ENCODE measurements at regions not wholly inside any gene's neighbourhood (a gene's known extent, or its start where the extent isn't known, plus 50 kb on each side); places are given as distances from the start of the nearest gene placed in this dataset.

DNA sequence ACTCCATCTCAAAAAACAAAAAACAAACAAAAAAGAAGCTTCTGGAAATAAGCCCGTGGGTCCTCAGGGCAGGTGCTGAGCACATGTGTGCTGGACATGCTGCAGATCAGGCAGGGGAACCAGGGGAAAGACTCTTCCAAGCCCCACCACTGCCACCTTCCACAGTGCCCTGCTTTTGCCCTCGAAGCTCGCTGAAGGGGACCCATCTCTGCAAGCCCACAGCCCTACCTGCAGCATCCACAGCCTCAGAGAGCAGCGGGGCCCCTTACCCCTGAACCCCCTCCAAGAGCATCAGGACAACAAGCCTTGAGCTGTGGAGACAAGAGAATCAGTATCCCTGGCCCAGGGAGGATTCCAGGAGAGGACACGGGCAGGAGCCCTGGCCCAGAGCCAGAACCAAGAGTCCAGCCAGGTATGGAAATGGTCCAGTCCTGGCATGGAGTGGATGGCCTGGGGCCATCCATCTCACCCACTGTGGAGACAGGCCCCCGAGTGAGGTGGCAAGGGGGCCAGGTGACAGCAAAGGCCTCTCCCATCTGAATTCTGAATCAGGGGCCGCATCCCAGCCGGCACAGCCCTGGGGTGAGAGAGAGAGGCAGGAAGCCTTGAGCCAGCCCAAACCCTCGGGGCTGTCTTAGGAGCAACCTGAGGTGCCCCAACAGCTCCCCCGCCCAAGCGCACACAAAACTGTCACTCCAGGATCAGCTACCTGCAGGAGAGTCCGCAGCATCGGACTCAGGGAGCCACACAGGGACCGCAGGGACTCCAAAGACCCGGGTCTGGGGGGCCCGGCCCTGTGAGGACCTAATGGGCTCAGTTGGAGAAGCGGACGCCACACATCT is 51.8 kb upstream of the TPM4 start:
- Histone ChIP-seq H3K27me3 (no peaks in the 10 kb centered on the region), H3K27ac (no peak overlapping the region), H3K4me3 (no peak overlapping the region), H3K4me1 (no peaks in the 10 kb centered on the region), H3K9me3 (ENCODE audit: low read depth) (no peaks in the 10 kb centered on the region), H3F3A (ENCODE audit: low read depth) (no peaks in the 10 kb centered on the region), H4K20me1 (ENCODE audit: low read depth) (no peaks in the 10 kb centered on the region), H3K79me2 (ENCODE audit: low read depth) (no peaks in the 10 kb centered on the region), H3K9ac (no peak overlapping the region), H2AFZ (replicated peaks) (no peak overlapping the region), H3K36me3 (no peaks in the 10 kb centered on the region), H3K4me2 (no peak overlapping the region)
- H3K4me1 Mint-ChIP-seq: no peaks in the 10 kb centered on the region
- no peak overlapping the region for H3K4me3 Mint-ChIP-seq
- H3K9me3 Mint-ChIP-seq: no peaks in the 10 kb centered on the region
- TF ChIP-seq EZH2 (IDR thresholded peaks at IDR 0.05) (no peak), CTCF (IDR thresholded peaks at IDR 0.05) (no peak), EZH2phosphoT487 (IDR thresholded peaks at IDR 0.05) (no peak)
- H3K36me3 Mint-ChIP-seq: no peaks in the 10 kb centered on the region
- DNase-seq (ENCODE audit: low spot score): no peak
- H3K27ac Mint-ChIP-seq: no peak overlapping the region
- peaks cover 4% of the 10 kb centered on the region for H3K27me3 Mint-ChIP-seq (ENCODE audit: insufficient read depth, low read depth)

DNA sequence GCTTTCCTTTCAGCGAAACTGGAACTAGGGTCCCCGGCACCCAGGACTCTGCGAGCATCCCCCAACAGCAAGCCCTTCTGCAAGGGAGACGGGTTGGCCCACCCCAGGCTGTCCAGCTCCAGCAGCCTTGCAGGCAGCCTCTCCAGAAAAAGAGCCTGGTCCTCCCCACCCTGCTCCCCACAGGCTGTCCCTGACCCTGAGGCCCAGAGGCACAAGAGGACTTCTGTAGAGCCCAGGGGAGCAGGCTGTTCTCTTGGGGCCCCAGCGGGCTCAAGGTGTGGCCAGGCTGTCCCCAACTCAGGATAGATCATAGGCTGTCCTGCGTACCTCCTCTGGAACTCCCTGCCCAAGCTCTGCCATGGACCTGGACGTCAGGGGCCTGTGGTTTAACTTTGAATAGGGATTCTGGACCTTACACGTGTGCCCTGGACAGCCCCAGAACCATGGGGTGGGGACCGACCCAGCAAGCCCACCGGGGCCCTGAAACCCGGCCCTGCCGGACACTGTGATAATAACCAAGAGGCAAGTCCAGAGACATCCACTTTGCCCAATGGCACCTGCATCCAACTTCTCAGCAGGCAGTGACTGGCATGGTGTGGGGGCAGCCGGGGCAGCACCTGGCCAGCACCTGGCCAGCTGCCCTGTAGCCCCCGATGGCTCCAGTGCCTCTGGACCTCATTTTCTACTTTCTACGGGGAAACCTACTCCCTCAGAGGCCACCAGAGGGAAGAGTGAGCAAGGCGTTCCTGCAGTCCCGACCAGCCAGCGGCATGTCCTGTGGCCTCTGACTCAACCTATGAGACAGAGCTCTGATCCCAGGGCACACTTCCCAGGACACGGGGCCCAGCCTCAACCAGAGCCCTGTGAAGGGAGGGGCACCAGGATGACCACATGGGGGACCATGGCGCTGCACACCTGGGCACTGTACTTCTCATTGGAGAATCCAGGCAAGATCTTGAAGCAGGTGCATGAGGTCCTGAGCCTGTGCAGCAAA is 50.9 kb upstream of the TPM4 start:
- H3K4me1 Mint-ChIP-seq: no peaks in the 10 kb centered on the region
- Histone ChIP-seq H3K4me3 (no peak overlapping the region), H4K20me1 (ENCODE audit: low read depth) (no peaks in the 10 kb centered on the region), H3K4me2 (no peak overlapping the region), H3K36me3 (no peaks in the 10 kb centered on the region), H2AFZ (replicated peaks) (no peak overlapping the region), H3F3A (ENCODE audit: low read depth) (no peaks in the 10 kb centered on the region), H3K27ac (no peak overlapping the region), H3K79me2 (ENCODE audit: low read depth) (no peaks in the 10 kb centered on the region), H3K9me3 (ENCODE audit: low read depth) (no peaks in the 10 kb centered on the region), H3K9ac (no peak overlapping the region), H3K4me1 (no peaks in the 10 kb centered on the region), H3K27me3 (no peaks in the 10 kb centered on the region)
- H3K27ac Mint-ChIP-seq: no peak overlapping the region
- DNase-seq (ENCODE audit: low spot score): peak; percentile 36
- H3K27me3 Mint-ChIP-seq (ENCODE audit: insufficient read depth, low read depth): peaks cover 4% of the 10 kb centered on the region
- H3K4me3 Mint-ChIP-seq: no peak overlapping the region
- TF ChIP-seq EZH2phosphoT487 (IDR thresholded peaks at IDR 0.05) (no peak), EZH2 (IDR thresholded peaks at IDR 0.05) (no peak), CTCF (IDR thresholded peaks at IDR 0.05) (peak; percentile 30)
- H3K36me3 Mint-ChIP-seq: no peaks in the 10 kb centered on the region
- no peaks in the 10 kb centered on the region for H3K9me3 Mint-ChIP-seq

GRCh38 chr19:16026131-16026530 is 50.2 kb upstream of the TPM4 start:
- H3K9me3 ChIP-seq (ENCODE audit: low read depth): no peaks in the 10 kb centered on the region
- no peaks in the 10 kb centered on the region for H3K36me3 Mint-ChIP-seq
- H2AFZ ChIP-seq (replicated peaks): no peak overlapping the region
- H3K4me3 Mint-ChIP-seq: no peak overlapping the region
- H3F3A ChIP-seq (ENCODE audit: low read depth): no peaks in the 10 kb centered on the region
- no peak overlapping the region for H3K9ac ChIP-seq
- H3K27me3 ChIP-seq: no peaks in the 10 kb centered on the region
- no peak overlapping the region for H3K4me2 ChIP-seq
- no peaks in the 10 kb centered on the region for H4K20me1 ChIP-seq (ENCODE audit: low read depth)
- H3K79me2 ChIP-seq (ENCODE audit: low read depth): no peaks in the 10 kb centered on the region
- no peaks in the 10 kb centered on the region for H3K4me1 Mint-ChIP-seq
- peaks cover 4% of the 10 kb centered on the region for H3K27me3 Mint-ChIP-seq (ENCODE audit: insufficient read depth, low read depth)
- H3K4me1 ChIP-seq: no peaks in the 10 kb centered on the region
- no peaks in the 10 kb centered on the region for H3K36me3 ChIP-seq
- TF ChIP-seq CTCF (IDR thresholded peaks at IDR 0.05) (no peak), EZH2phosphoT487 (IDR thresholded peaks at IDR 0.05) (no peak), EZH2 (IDR thresholded peaks at IDR 0.05) (no peak)
- no peaks in the 10 kb centered on the region for H3K9me3 Mint-ChIP-seq
- no peak for DNase-seq (ENCODE audit: low spot score)
- H3K27ac ChIP-seq: no peak overlapping the region
- no peak overlapping the region for H3K27ac Mint-ChIP-seq
- no peak overlapping the region for H3K4me3 ChIP-seq
